H1 (cell line): ENCODE measurements at regions not wholly inside any gene's neighbourhood (a gene's known extent, or its start where the extent isn't known, plus 50 kb on each side); places are given as distances from the start of the nearest gene placed in this dataset.

Source experiments
- CTCF ChIA-PET: fragments of 300-600 bp; sonication (Branson Sonifier 250); formaldehyde crosslinking; loops from one replicate; lab custom pipeline; 2021; ENCODE audit not compliant: partially characterized antibody; lab: Charles Lee
- POLR2A ChIA-PET: fragments of 300-600 bp; sonication (Branson Sonifier 250); formaldehyde crosslinking; loops from one replicate; lab custom pipeline; 2021; ENCODE audit warnings: inconsistent platforms; ENCODE audit not compliant: partially characterized antibody; lab: Charles Lee
- DNase-seq, 2 experiments: peaks; one replicate each; pipeline versions ENCODE4 v3.0.0 to v3.0.0-alpha.2; 2010 to 2022; ENCODE audit warnings: low spot score in 2 of 2, low read depth in 1 of 2, mixed read lengths in 1 of 2
- FAIRE-seq: peaks from 2 replicates; lab custom pipeline; 2011; peaks lifted over from hg19 to GRCh38; lab: Jason Lieb, UNC
- H2AFZ ChIP-seq: 2 replicates; pipeline ENCODE4 v1.8.1; 2012; ENCODE audit warnings: low read length, inconsistent platforms
- H2AK5ac ChIP-seq: 2 replicates; pipeline ENCODE4 v1.6.1; 2013; ENCODE audit warnings: low read depth, low read length
- H2BK120ac ChIP-seq: replicated peaks from 2 replicates; pipeline ENCODE3; 2013; ENCODE audit warnings: low read depth, low read length, inconsistent platforms
- H2BK12ac ChIP-seq: 2 replicates; pipeline ENCODE4 v1.6.1; 2013; ENCODE audit warnings: low read depth, low read length
- H2BK15ac ChIP-seq: 2 replicates; pipeline ENCODE4 v1.6.1; 2013; ENCODE audit warnings: low read length
- H2BK20ac ChIP-seq: 2 replicates; pipeline ENCODE4 v1.6.1; 2013; ENCODE audit warnings: low read length
- H2BK5ac ChIP-seq: 2 replicates; pipeline ENCODE4 v1.6.1; 2013; ENCODE audit warnings: low read depth, low read length
- H3K14ac ChIP-seq: 2 replicates; pipeline ENCODE4 v1.6.1; 2013; ENCODE audit warnings: inconsistent platforms; ENCODE audit not compliant: insufficient read length
- H3K18ac ChIP-seq: 2 replicates; pipeline ENCODE4 v1.6.1; 2013; ENCODE audit warnings: low read length; ENCODE audit errors: extremely low read depth
- H3K23ac ChIP-seq: 2 replicates; pipeline ENCODE4 v1.6.1; 2013; ENCODE audit warnings: inconsistent platforms; ENCODE audit not compliant: insufficient read length
- H3K23me2 ChIP-seq: 2 replicates; pipeline ENCODE4 v1.6.1; 2013; ENCODE audit warnings: low read depth, low read length
- H3K27ac ChIP-seq: 2 replicates; pipeline ENCODE4 v1.6.1; 2011; ENCODE audit warnings: low read depth, low read length, inconsistent platforms
- H3K27me3 ChIP-seq, 4 experiments: replicated peaks in 1 of 4; 1 replicate in 1 of 4; 2 replicates in 3 of 4; pipeline versions ENCODE4 v1.6.1 to v1.8.1; 2011 to 2013; ENCODE audit warnings: low read length in 3 of 4, mild to moderate bottlenecking in 3 of 4, inconsistent platforms in 2 of 4, mixed read lengths in 2 of 4, moderate library complexity in 1 of 4; ENCODE audit not compliant: control insufficient read depth in 3 of 4, insufficient read depth in 3 of 4; ENCODE audit errors: extremely low read depth in 1 of 4
- H3K36me3 ChIP-seq, 4 experiments: 2 replicates each; pipeline versions ENCODE4 v1.6.1 to v1.8.1; 2011 to 2013; ENCODE audit warnings: mild to moderate bottlenecking in 4 of 4, low read length in 3 of 4, moderate library complexity in 2 of 4, control low read depth in 1 of 4, inconsistent platforms in 1 of 4; ENCODE audit not compliant: insufficient read depth in 4 of 4, control insufficient read depth in 2 of 4
- H3K4ac ChIP-seq: replicated peaks from 2 replicates; pipeline ENCODE3; 2013; ENCODE audit warnings: low read length, low read depth, mixed read lengths, inconsistent platforms; ENCODE audit not compliant: insufficient read length
- H3K4me1 ChIP-seq, 4 experiments: replicated peaks in 1 of 4; 1 replicate in 1 of 4; 2 replicates in 3 of 4; pipeline versions ENCODE4 v1.6.1 to v1.8.1; 2011 to 2013; ENCODE audit warnings: low read length in 3 of 4, inconsistent platforms in 2 of 4, mixed read lengths in 1 of 4; ENCODE audit not compliant: insufficient read depth in 4 of 4, control insufficient read depth in 3 of 4
- H3K4me2 ChIP-seq, 2 experiments: 2 replicates each; pipeline versions ENCODE4 v1.6.1 to v1.8.1; 2011 to 2013; ENCODE audit warnings: low read depth in 2 of 2, low read length in 2 of 2, control low read depth in 1 of 2, inconsistent platforms in 1 of 2, mild to moderate bottlenecking in 1 of 2; ENCODE audit not compliant: insufficient read depth in 1 of 2
- H3K4me3 ChIP-seq, 4 experiments: fragments of 200-600, 300-600 bp in 1 of 4; sonication (generic), shearing (Covaris generic), sonication (Bioruptor Twin) in 1 of 4; 2 replicates each; pipeline versions ENCODE4 v1.5.1 to v1.8.1; 2011 to 2016; ENCODE audit warnings: low read length in 4 of 4, low read depth in 3 of 4, control low read depth in 2 of 4, inconsistent platforms in 2 of 4, mild to moderate bottlenecking in 2 of 4, mixed read lengths in 1 of 4, moderate library complexity in 1 of 4; ENCODE audit not compliant: insufficient read depth in 2 of 4; ENCODE audit errors: extremely low read depth in 1 of 4
- H3K56ac ChIP-seq: replicated peaks from 2 replicates; pipeline ENCODE3; 2013; ENCODE audit warnings: low read depth, mild to moderate bottlenecking, mixed read lengths, low read length, inconsistent platforms; ENCODE audit not compliant: insufficient read length
- H3K79me1 ChIP-seq: 2 replicates; pipeline ENCODE4 v1.6.1; 2013; ENCODE audit warnings: low read depth, low read length, control low read depth
- H3K79me2 ChIP-seq, 2 experiments: 2 replicates each; pipeline versions ENCODE4 v1.6.1 to v1.8.1; 2012 to 2013; ENCODE audit warnings: low read length in 2 of 2, mild to moderate bottlenecking in 2 of 2, inconsistent platforms in 1 of 2; ENCODE audit not compliant: insufficient read depth in 2 of 2, control insufficient read depth in 1 of 2
- H3K9ac ChIP-seq, 4 experiments: replicated peaks in 1 of 4; 1 replicate in 1 of 4; 2 replicates in 3 of 4; pipeline versions ENCODE4 v1.6.1 to v1.8.1; 2011 to 2013; ENCODE audit warnings: low read depth in 3 of 4, low read length in 3 of 4, control low read depth in 2 of 4, mild to moderate bottlenecking in 2 of 4, moderate library complexity in 2 of 4, inconsistent platforms in 1 of 4; ENCODE audit errors: extremely low read depth in 1 of 4
- H3K9me3 ChIP-seq, 2 experiments: 2 replicates each; pipeline versions ENCODE4 v1.6.1 to v1.8.1; 2012 to 2013; ENCODE audit warnings: mild to moderate bottlenecking in 2 of 2, moderate library complexity in 2 of 2, control low read depth in 1 of 2, inconsistent platforms in 1 of 2, low read depth in 1 of 2, low read length in 1 of 2, mixed read lengths in 1 of 2; ENCODE audit not compliant: insufficient read depth in 2 of 2
- H4K20me1 ChIP-seq, 2 experiments: replicated peaks in 1 of 2; 2 replicates each; pipeline versions ENCODE3 to v1.8.1; 2011 to 2013; ENCODE audit warnings: inconsistent platforms in 2 of 2, low read length in 2 of 2, mild to moderate bottlenecking in 1 of 2; ENCODE audit not compliant: insufficient read depth in 2 of 2, control insufficient read depth in 1 of 2
- H4K5ac ChIP-seq: 2 replicates; pipeline ENCODE4 v1.6.1; 2013; ENCODE audit warnings: low read length, low read depth, mixed read lengths, inconsistent platforms; ENCODE audit not compliant: insufficient read length
- H4K8ac ChIP-seq: 2 replicates; pipeline ENCODE4 v1.8.0; 2013; ENCODE audit warnings: mild to moderate bottlenecking, moderate library complexity, low read length, inconsistent platforms; ENCODE audit not compliant: insufficient read depth; ENCODE audit errors: extremely low read depth
- H4K91ac ChIP-seq: replicated peaks from 2 replicates; pipeline ENCODE3; 2013; ENCODE audit warnings: low read length, mixed read lengths, inconsistent platforms; ENCODE audit not compliant: insufficient read length
- ASH2L ChIP-seq: fragments of 200-600, 300-600 bp; sonication (generic); IDR thresholded peaks from one replicate; pipeline ENCODE4 v1.7.1; 2017; ENCODE audit warnings: low read length
- CHD1 ChIP-seq: IDR thresholded peaks from 2 replicates; pipeline ENCODE4 v1.6.1; 2012; ENCODE audit warnings: low read depth, low read length, improper control_type of control experiment
- JUND ChIP-seq: IDR thresholded peaks from 2 replicates; pipeline ENCODE4 v1.6.1; 2011; ENCODE audit warnings: mild to moderate bottlenecking, improper control_type of control experiment, low read length
- POLR2A ChIP-seq, 2 experiments: IDR thresholded peaks; 1 replicate in 1 of 2; 2 replicates in 1 of 2; pipeline ENCODE4 v1.6.1; 2011; ENCODE audit warnings: low read depth in 2 of 2, low read length in 2 of 2, mild to moderate bottlenecking in 2 of 2; ENCODE audit errors: control extremely low read depth in 1 of 2
- RBBP5 ChIP-seq: IDR thresholded peaks from 2 replicates; pipeline ENCODE4 v1.7.1; 2012; ENCODE audit warnings: low read depth, mild to moderate bottlenecking, inconsistent platforms, low read length, moderate library complexity, borderline replicate concordance
- SIN3A ChIP-seq, 2 experiments: IDR thresholded peaks in 1 of 2; conservative IDR thresholded peaks in 1 of 2; 2 replicates each; pipeline ENCODE4 v1.6.1; 2011 to 2012; ENCODE audit warnings: low read length in 2 of 2, improper control_type of control experiment in 1 of 2, low read depth in 1 of 2, mild to moderate bottlenecking in 1 of 2
- YY1 ChIP-seq: IDR thresholded peaks from 2 replicates; pipeline ENCODE4 v1.6.1; 2011; ENCODE audit warnings: low read depth, mild to moderate bottlenecking, low read length
- ZNF274 ChIP-seq: IDR thresholded peaks from 2 replicates; pipeline ENCODE4 v1.7.0; 2012; ENCODE audit warnings: low read length, borderline replicate concordance; ENCODE audit errors: extremely low read depth
- WGBS, 2 experiments: shearing (Covaris generic) in 1 of 2; methylation state at CpG; one replicate each; pipeline versions ENCODE4 v1.1.6 to v1.1.7; 2013 to 2015; ENCODE audit warnings: low lambda C conversion rate in 2 of 2, mixed read lengths in 2 of 2, inconsistent platforms in 1 of 2, low coverage in 1 of 2, missing lambda C conversion rate in 1 of 2; ENCODE audit not compliant: insufficient replicate concordance in 2 of 2, insufficient coverage in 1 of 2, insufficient read length in 1 of 2; ENCODE audit errors: extremely low coverage in 1 of 2, missing lambda C conversion rate in 1 of 2; 5-methylcytosine and 5-hydroxymethylcytosine counted together

- Histone ChIP-seq H3K56ac (no peak overlapping the region), H3K4me3 (no peak overlapping the region), H2BK5ac (no peak overlapping the region), H2AFZ (no peak overlapping the region), H2BK15ac (no peak overlapping the region), H3K79me1 (no peaks in the 10 kb centered on the region), H4K91ac (no peak overlapping the region), H2BK12ac (no peak overlapping the region), H3K23me2 (peaks cover 3% of the 10 kb centered on the region; the same call in 1 of the 2 replicates), H3K4me1 (peaks cover 0 to 3% (median 0%) of the 10 kb centered on the region in 4 experiments; a peak in 1 of 7 replicates), H3K4me2 (no peak overlapping the region), H4K5ac (no peak overlapping the region), H3K27ac (no peak overlapping the region), H3K79me2 (no peaks in the 10 kb centered on the region), H4K8ac (no peak overlapping the region), H3K14ac (no peak overlapping the region), H3K23ac (no peak overlapping the region), H4K20me1 (no peaks in the 10 kb centered on the region), H2BK120ac (no peak overlapping the region), H3K4ac (no peak overlapping the region), H3K9ac (no peak overlapping the region), H3K36me3 (no peaks in the 10 kb centered on the region), H3K9me3 (no peaks in the 10 kb centered on the region), H2BK20ac (no peak overlapping the region), H3K27me3 (no peaks in the 10 kb centered on the region; a peak in 1 of 7 replicates), H3K18ac (no peak overlapping the region), H2AK5ac (no peak overlapping the region)
- CTCF ChIA-PET, result interaction anchor here (1.0 to 9.2 kb wide), 29 partner anchors 8 to 305 kb away, joined by 3 to 154 read pairs (median 12); partner anchors contain the start of gene PCDH8
- no peak for DNase-seq
- POLR2A ChIA-PET, result interaction anchor here (1.8 kb wide), 1 partner anchor 118 kb away, joined by 5 read pairs; no protein-coding TSS in a partner anchor
- FAIRE-seq, result no peak
- 80% methylated on average over 4 of the region's 4 CpGs; no CpG with 5 or more reads in 1 of the 2 experiments for WGBS, 2 experiments
- TF ChIP-seq ZNF274, result no peak
- TF ChIP-seq JUND, result no peak
- no peak for TF ChIP-seq SIN3A (conservative IDR thresholded peaks at IDR 0.05 in 1 of 2, IDR thresholded peaks at IDR 0.05 in 1 of 2; ENCODE audit: low read depth in 1 of 2, low read length in 2 of 2)
- no peak for TF ChIP-seq CHD1
- no peak for TF ChIP-seq POLR2A (IDR thresholded peaks at IDR 0.05; ENCODE audit: control extremely low read depth in 1 of 2, low read depth in 2 of 2, low read length in 2 of 2)
- TF ChIP-seq RBBP5, result no peak
- no peak for TF ChIP-seq ASH2L
- no peak for TF ChIP-seq YY1
These were observed 59.2 kb upstream of the OLFM4 start for GRCh38 chr13:52969373-52969772.
